Vagina (tissue), 2 donors: ENCODE measurements at regions not wholly inside any gene's neighbourhood (a gene's known extent, or its start where the extent isn't known, plus 50 kb on each side); places are given as distances from the start of the nearest gene placed in this dataset.

Experiments
- DNase-seq, 2 donors: peaks; one replicate each; pipeline ENCODE4 v3.0.0-alpha.2; 2017; ENCODE audit errors: extremely low spot score in 2 of 2
- H3K27ac ChIP-seq: fragments of 200-600 bp; sonication (generic); one replicate; pipeline ENCODE4 v1.5.1; 2019
- H3K27me3 ChIP-seq: fragments of 200-600 bp; sonication (generic); one replicate; pipeline ENCODE4 v1.5.1; 2019
- H3K36me3 ChIP-seq, 2 donors: fragments of 200-600 bp; sonication (generic); one replicate each; pipeline ENCODE4 v1.5.1; 2017 to 2019
- H3K4me1 ChIP-seq: fragments of 200-600 bp; sonication (generic); one replicate; pipeline ENCODE4 v1.5.1; 2019
- H3K4me3 ChIP-seq, 2 donors: fragments of 200-600 bp; sonication (generic); 1 replicate in 1 of 2; 2 replicates in 1 of 2; pipeline ENCODE4 v1.5.1; 2016 to 2019
- H3K9me3 ChIP-seq: fragments of 200-600 bp; sonication (generic); one replicate; pipeline ENCODE4 v1.5.1; 2019
- CTCF ChIP-seq, 3 experiments: fragments of 450-650 bp in 2 of 3; fragments of 200-600 bp in 1 of 3; sonication (generic) in 1 of 3; IDR thresholded peaks; one replicate each; pipeline ENCODE4 v1.5.1; 2017 to 2019; ENCODE audit warnings: antibody characterized with exemption in 3 of 3, mild to moderate bottlenecking in 2 of 3, moderate library complexity in 2 of 3
- POLR2A ChIP-seq, 2 donors: fragments of 450-650 bp; IDR thresholded peaks; one replicate each; pipeline ENCODE4 v1.6.1; 2017; ENCODE audit warnings: antibody characterized with exemption in 2 of 2, mild to moderate bottlenecking in 2 of 2, moderate library complexity in 2 of 2
- POLR2AphosphoS5 ChIP-seq, 2 donors: sonication (generic); formaldehyde crosslinking; IDR thresholded peaks; one replicate each; pipeline ENCODE4 v1.9.0; 2017; ENCODE audit warnings: antibody characterized with exemption in 2 of 2, mild to moderate bottlenecking in 2 of 2, low read depth in 1 of 2; ENCODE audit not compliant: insufficient read depth in 1 of 2
- intact Hi-C: fragments of 100-400 bp; cut with DNase I; formaldehyde crosslinking; loops from one replicate; pipeline ENCODE4 v1.15.1; 2023

GRCh38 chr2:71751590-71751989 lies 298.2 kb downstream of the DYSF start:
- peaks cover 36% of the 10 kb centered on the region for H3K4me1 ChIP-seq
- TF ChIP-seq POLR2AphosphoS5 (IDR thresholded peaks at IDR 0.05; ENCODE audit: insufficient read depth in 1 of 2, low read depth in 1 of 2) = no peak
- TF ChIP-seq CTCF (IDR thresholded peaks at IDR 0.05) = no peak
- TF ChIP-seq POLR2A (IDR thresholded peaks at IDR 0.05) = no peak
- intact Hi-C loops = no loop called here
- no peak for DNase-seq
- no peak overlapping the region for H3K4me3 ChIP-seq
- H3K9me3 ChIP-seq = no peaks in the 10 kb centered on the region
- H3K36me3 ChIP-seq = no peaks in the 10 kb centered on the region
- H3K27me3 ChIP-seq = no peaks in the 10 kb centered on the region
- no peak overlapping the region for H3K27ac ChIP-seq

GRCh38 chr2:71749671-71750101 lies 296.3 kb downstream of the DYSF start:
- no peaks in the 10 kb centered on the region for H3K36me3 ChIP-seq
- no peaks in the 10 kb centered on the region for H3K27me3 ChIP-seq
- intact Hi-C loops = no loop called here
- no peak for DNase-seq
- no peak overlapping the region for H3K27ac ChIP-seq
- TF ChIP-seq CTCF (IDR thresholded peaks at IDR 0.05) (no peak), POLR2AphosphoS5 (IDR thresholded peaks at IDR 0.05; ENCODE audit: insufficient read depth in 1 of 2, low read depth in 1 of 2) (no peak), POLR2A (IDR thresholded peaks at IDR 0.05) (no peak)
- no peaks in the 10 kb centered on the region for H3K9me3 ChIP-seq
- H3K4me3 ChIP-seq = no peak overlapping the region
- peaks cover 49% of the 10 kb centered on the region for H3K4me1 ChIP-seq

GRCh38 chr2:71748227-71748626 lies 294.9 kb downstream of the DYSF start:
- Histone ChIP-seq H3K4me3 (no peak overlapping the region), H3K4me1 (peaks cover 63% of the 10 kb centered on the region), H3K9me3 (no peaks in the 10 kb centered on the region), H3K36me3 (no peaks in the 10 kb centered on the region), H3K27ac (no peak overlapping the region), H3K27me3 (no peaks in the 10 kb centered on the region)
- intact Hi-C loops = no loop called here
- DNase-seq = no peak
- TF ChIP-seq POLR2A (IDR thresholded peaks at IDR 0.05) (no peak), POLR2AphosphoS5 (IDR thresholded peaks at IDR 0.05; ENCODE audit: insufficient read depth in 1 of 2, low read depth in 1 of 2) (peak in 1 of 2 donors; percentile 36), CTCF (IDR thresholded peaks at IDR 0.05) (no peak)

- Histone ChIP-seq H3K27ac (peak overlapping the region; percentile 75), H3K9me3 (no peaks in the 10 kb centered on the region), H3K4me1 (peaks cover 70% of the 10 kb centered on the region), H3K4me3 (no peak overlapping the region), H3K27me3 (no peaks in the 10 kb centered on the region), H3K36me3 (no peaks in the 10 kb centered on the region)
- intact Hi-C loops = no loop called here
- no peak for DNase-seq
- TF ChIP-seq CTCF (IDR thresholded peaks at IDR 0.05) = no peak
- TF ChIP-seq POLR2AphosphoS5 (IDR thresholded peaks at IDR 0.05; ENCODE audit: insufficient read depth in 1 of 2, low read depth in 1 of 2) = peak in 1 of 2 donors; percentile 49
These were observed 294.2 kb downstream of the DYSF start for GRCh38 chr2:71747559-71747958.

GRCh38 chr2:71746946-71747501 lies 293.7 kb downstream of the DYSF start:
- Histone ChIP-seq H3K27ac (peak overlapping the region; percentile 75), H3K4me1 (peaks cover 72% of the 10 kb centered on the region), H3K4me3 (no peak overlapping the region), H3K9me3 (no peaks in the 10 kb centered on the region), H3K36me3 (no peaks in the 10 kb centered on the region), H3K27me3 (no peaks in the 10 kb centered on the region)
- DNase-seq = no peak
- intact Hi-C loops = no loop called here
- TF ChIP-seq CTCF (IDR thresholded peaks at IDR 0.05) (no peak), POLR2AphosphoS5 (IDR thresholded peaks at IDR 0.05; ENCODE audit: insufficient read depth in 1 of 2, low read depth in 1 of 2) (peak; percentile 46 to 69)
